Loucy (cell line): ENCODE measurements at regions not wholly inside any gene's neighbourhood (a gene's known extent, or its start where the extent isn't known, plus 50 kb on each side); places are given as distances from the start of the nearest gene placed in this dataset.

Experiments
- CTCF ChIP-seq: fragments of 200-600 bp; sonication (generic); conservative IDR thresholded peaks from 2 replicates; pipeline ENCODE4 v1.5.1; 2014; ENCODE audit warnings: mild to moderate bottlenecking, antibody characterized with exemption, low read length
- EZH2phosphoT487 ChIP-seq: fragments of 200-600 bp; IDR thresholded peaks from 2 replicates; pipeline ENCODE4 v1.6.1; 2018; ENCODE audit warnings: antibody characterized with exemption, mild to moderate bottlenecking, moderate library complexity, borderline replicate concordance

- TF ChIP-seq CTCF: no peak
- no peak for TF ChIP-seq EZH2phosphoT487
Observed at GRCh38 chr4:12382567-12382966, 953.9 kb upstream of the HS3ST1 start.
